Prostate gland (tissue), 2 donors: ENCODE measurements at regions not wholly inside any gene's neighbourhood (a gene's known extent, or its start where the extent isn't known, plus 50 kb on each side); places are given as distances from the start of the nearest gene placed in this dataset.

Experiments
- DNase-seq: peaks from one replicate; pipeline ENCODE4 v3.0.0-alpha.2; 2019; ENCODE audit warnings: low spot score
- H3K27ac ChIP-seq, 2 donors: fragments of 200-600 bp; sonication (generic); 2 replicates each; pipeline ENCODE4 v1.5.1; 2017 to 2019
- H3K27me3 ChIP-seq: fragments of 200-600 bp; sonication (generic); replicated peaks from 2 replicates; pipeline ENCODE4 v1.5.1; 2019; ENCODE audit not compliant: insufficient read depth
- H3K36me3 ChIP-seq, 2 donors: fragments of 200-600 bp; sonication (generic); 1 replicate in 1 of 2; 2 replicates in 1 of 2; pipeline versions ENCODE4 v1.5.1 to v1.8.1; 2017 to 2019
- H3K4me1 ChIP-seq: fragments of 200-600 bp; sonication (generic); replicated peaks from 2 replicates; pipeline ENCODE4 v1.5.1; 2019
- H3K4me3 ChIP-seq, 2 donors: fragments of 200-600 bp; sonication (generic); 2 replicates each; pipeline ENCODE4 v1.5.1; 2017 to 2019
- H3K9me3 ChIP-seq: fragments of 200-600 bp; sonication (generic); 2 replicates; pipeline ENCODE4 v1.5.1; 2017
- CTCF ChIP-seq, 4 experiments: fragments of 200-600 bp in 2 of 4; fragments of 450-650 bp in 2 of 4; sonication (generic) in 2 of 4; IDR thresholded peaks; 1 replicate in 3 of 4; 2 replicates in 1 of 4; pipeline ENCODE4 v1.5.1; 2016 to 2019; ENCODE audit warnings: antibody characterized with exemption in 4 of 4, mild to moderate bottlenecking in 2 of 4, moderate library complexity in 2 of 4
- POLR2A ChIP-seq: fragments of 450-650 bp; IDR thresholded peaks from one replicate; pipeline ENCODE4 v1.6.1; 2016; ENCODE audit warnings: antibody characterized with exemption, mild to moderate bottlenecking
- POLR2AphosphoS5 ChIP-seq: sonication (generic); formaldehyde crosslinking; IDR thresholded peaks from one replicate; pipeline ENCODE4 v1.6.1; 2017; ENCODE audit warnings: antibody characterized with exemption
- WGBS: methylation state at CpG from one replicate; pipeline ENCODE4 v1.1.5; 2018; 5-methylcytosine and 5-hydroxymethylcytosine counted together
- intact Hi-C: fragments of 100-400 bp; cut with DNase I; formaldehyde crosslinking; loops from one replicate; pipeline ENCODE4 v1.14.2; 2022

DNA sequence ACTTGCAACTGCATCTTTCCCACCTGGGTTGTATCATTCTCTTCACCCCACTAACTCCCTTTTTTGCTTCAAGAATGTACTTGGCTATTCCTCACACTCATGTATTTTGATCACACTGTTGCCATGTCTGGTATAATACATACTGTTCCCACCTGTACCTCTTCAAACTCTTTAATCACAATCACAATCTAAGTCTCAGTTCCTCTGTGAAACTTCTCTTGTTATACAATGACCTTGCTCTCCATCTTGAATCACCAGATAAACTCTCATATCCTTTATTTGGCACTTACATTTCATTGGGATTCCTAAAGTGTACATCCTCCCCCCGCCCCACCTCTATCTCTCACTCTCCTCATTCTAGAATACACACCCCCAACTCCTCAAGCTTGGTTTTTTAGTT lies 516.0 kb upstream of the CHORDC1 start:
- Histone ChIP-seq H3K27me3 (no peaks in the 10 kb centered on the region), H3K36me3 (no peaks in the 10 kb centered on the region), H3K27ac (no peak overlapping the region), H3K4me1 (no peaks in the 10 kb centered on the region), H3K9me3 (no peaks in the 10 kb centered on the region), H3K4me3 (no peak overlapping the region)
- intact Hi-C loops, result no loop called here
- 78% methylated on average over 1 of the region's 1 CpG for WGBS
- TF ChIP-seq CTCF (IDR thresholded peaks at IDR 0.05) (no peak), POLR2AphosphoS5 (no peak), POLR2A (no peak)
- DNase-seq, result no peak

DNA sequence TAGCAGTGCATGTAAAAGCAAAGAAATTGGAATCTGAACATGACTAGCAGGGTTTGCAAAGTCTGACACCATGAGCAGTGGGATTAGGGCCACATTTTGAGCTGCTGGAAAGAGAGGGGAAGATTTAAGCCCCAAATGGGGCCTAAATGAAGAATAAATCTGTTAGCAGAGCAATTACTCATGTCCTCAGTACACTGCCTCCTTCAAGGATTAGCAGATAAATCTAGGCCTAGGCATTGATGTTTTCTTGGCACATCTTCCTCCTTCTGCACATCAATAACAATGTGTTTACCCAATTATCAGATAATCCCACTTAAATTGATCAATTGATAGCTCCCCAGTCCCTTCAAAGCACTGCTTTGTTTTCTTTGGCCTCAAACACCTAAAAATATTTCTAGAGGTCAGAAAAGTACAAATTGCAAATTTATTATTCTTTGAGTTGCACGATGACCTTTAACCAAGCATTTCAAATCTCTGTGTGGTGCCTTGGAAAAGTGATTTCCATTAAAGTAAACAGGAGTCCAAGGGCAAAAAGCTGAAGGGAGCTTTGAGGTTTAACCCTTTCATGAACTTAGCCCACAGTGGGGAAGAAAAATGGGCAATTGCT lies 514.7 kb upstream of the CHORDC1 start:
- TF ChIP-seq CTCF (IDR thresholded peaks at IDR 0.05) (no peak), POLR2AphosphoS5 (no peak), POLR2A (no peak)
- WGBS, result 18% methylated on average over 1 of the region's 1 CpG
- intact Hi-C loops, result no loop called here
- DNase-seq, result no peak
- Histone ChIP-seq H3K27me3 (no peaks in the 10 kb centered on the region), H3K9me3 (no peaks in the 10 kb centered on the region), H3K36me3 (no peaks in the 10 kb centered on the region), H3K4me1 (no peaks in the 10 kb centered on the region), H3K4me3 (no peak overlapping the region), H3K27ac (no peak overlapping the region)

- Histone ChIP-seq H3K9me3 (no peaks in the 10 kb centered on the region), H3K4me1 (no peaks in the 10 kb centered on the region), H3K36me3 (no peaks in the 10 kb centered on the region), H3K27me3 (no peaks in the 10 kb centered on the region), H3K27ac (no peak overlapping the region), H3K4me3 (no peak overlapping the region)
- intact Hi-C loops, result no loop called here
- no peak for TF ChIP-seq POLR2A
- TF ChIP-seq CTCF (IDR thresholded peaks at IDR 0.05), result no peak
- no peak for DNase-seq
- WGBS, result 93% methylated on average over 2 of the region's 2 CpGs
These were observed 509.6 kb upstream of the CHORDC1 start for GRCh38 chr11:90732486-90732885.

DNA sequence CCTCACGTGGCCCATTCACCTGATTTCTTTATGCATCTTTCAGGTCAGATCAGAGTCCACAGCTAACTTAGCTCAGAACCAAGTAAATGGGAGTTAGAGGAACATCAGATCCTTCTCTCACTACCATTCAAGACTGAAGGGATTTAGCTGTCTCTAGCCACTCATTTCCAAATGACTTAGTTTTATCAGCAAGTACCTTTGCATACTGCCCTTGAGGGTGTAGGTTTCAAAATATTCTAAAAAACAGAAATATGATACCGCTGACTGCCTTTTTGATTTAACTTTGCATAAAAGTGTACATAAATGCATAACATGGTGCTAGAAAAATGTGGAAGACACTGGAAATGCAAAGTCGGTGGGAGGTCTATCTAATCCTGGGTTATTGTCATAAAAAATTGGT lies 500.6 kb upstream of the CHORDC1 start:
- TF ChIP-seq POLR2A (no peak), POLR2AphosphoS5 (no peak), CTCF (IDR thresholded peaks at IDR 0.05) (no peak)
- H3K36me3 ChIP-seq, result no peaks in the 10 kb centered on the region
- 96% methylated on average over 3 of the region's 3 CpGs for whole genome bisulfite sequencing
- no peak overlapping the region for H3K27ac ChIP-seq
- H3K4me1 ChIP-seq, result no peaks in the 10 kb centered on the region
- H3K9me3 ChIP-seq, result no peaks in the 10 kb centered on the region
- H3K4me3 ChIP-seq, result no peak overlapping the region
- H3K27me3 ChIP-seq, result no peaks in the 10 kb centered on the region
- intact Hi-C loops, result no loop called here
- DNase-seq, result no peak

GRCh38 chr11:90722552-90723190 lies 499.8 kb upstream of the CHORDC1 start:
- Histone ChIP-seq H3K4me1 (no peaks in the 10 kb centered on the region), H3K4me3 (no peak overlapping the region), H3K27ac (no peak overlapping the region), H3K36me3 (no peaks in the 10 kb centered on the region), H3K9me3 (no peaks in the 10 kb centered on the region), H3K27me3 (no peaks in the 10 kb centered on the region)
- intact Hi-C loops, result no loop called here
- no peak for DNase-seq
- WGBS, result 81% methylated on average over 3 of the region's 3 CpGs
- TF ChIP-seq POLR2A (no peak), POLR2AphosphoS5 (no peak), CTCF (IDR thresholded peaks at IDR 0.05) (no peak)
